Keratinocyte (primary cell): ENCODE measurements at regions not wholly inside any gene's neighbourhood (a gene's known extent, or its start where the extent isn't known, plus 50 kb on each side); places are given as distances from the start of the nearest gene placed in this dataset.

Experiments
- DNase-seq: peaks from one replicate; pipeline ENCODE4 v3.0.0-alpha.2; 2011; ENCODE audit warnings: low read depth, missing footprints, low spot score
- FAIRE-seq: peaks from 2 replicates; lab custom pipeline; 2011; peaks lifted over from hg19 to GRCh38; lab: Jason Lieb, UNC
- H2AFZ ChIP-seq: 2 replicates; pipeline ENCODE4 v1.6.0; 2012; ENCODE audit warnings: low read length, control low read depth, inconsistent platforms; ENCODE audit not compliant: control insufficient read depth
- H3K27ac ChIP-seq: 2 replicates; pipeline ENCODE4 v1.5.1; 2011; ENCODE audit warnings: low read length; ENCODE audit not compliant: control insufficient read depth, insufficient read depth
- H3K27me3 ChIP-seq: 3 replicates; pipeline ENCODE4 v1.6.0; 2011; ENCODE audit warnings: low read length; ENCODE audit not compliant: control insufficient read depth, insufficient read depth; ENCODE audit errors: extremely low read depth
- H3K36me3 ChIP-seq, 2 experiments: 2 replicates in 1 of 2; 3 replicates in 1 of 2; pipeline ENCODE4 v1.5.1; 2011; ENCODE audit warnings: low read length in 2 of 2, mild to moderate bottlenecking in 1 of 2; ENCODE audit not compliant: control insufficient read depth in 2 of 2, insufficient read depth in 2 of 2; ENCODE audit errors: extremely low read depth in 1 of 2
- H3K4me1 ChIP-seq: 3 replicates; pipeline ENCODE4 v1.5.1; 2011; ENCODE audit warnings: low read length; ENCODE audit not compliant: control insufficient read depth, insufficient read depth; ENCODE audit errors: extremely low read depth
- H3K4me2 ChIP-seq: 3 replicates; pipeline ENCODE4 v1.6.0; 2011; ENCODE audit warnings: low read depth, low read length; ENCODE audit not compliant: control insufficient read depth, insufficient read depth; ENCODE audit errors: extremely low read depth
- H3K4me3 ChIP-seq, 3 experiments: fragments of 200-600 bp in 1 of 3; sonication (generic) in 1 of 3; 2 replicates in 2 of 3; 3 replicates in 1 of 3; pipeline ENCODE4 v1.5.1; 2011 to 2016; ENCODE audit warnings: low read length in 3 of 3, mild to moderate bottlenecking in 3 of 3, control low read depth in 2 of 3, inconsistent platforms in 1 of 3, low read depth in 1 of 3, mixed read lengths in 1 of 3, mixed run types in 1 of 3, moderate library complexity in 1 of 3; ENCODE audit not compliant: control insufficient read depth in 2 of 3, insufficient read depth in 2 of 3; ENCODE audit errors: extremely low read depth in 1 of 3
- H3K79me2 ChIP-seq: 2 replicates; pipeline ENCODE4 v1.6.0; 2012; ENCODE audit warnings: low read length; ENCODE audit not compliant: control insufficient read depth, insufficient read depth
- H3K9ac ChIP-seq: 3 replicates; pipeline ENCODE4 v1.6.0; 2011; ENCODE audit warnings: low read length; ENCODE audit not compliant: control insufficient read depth, insufficient read depth; ENCODE audit errors: extremely low read depth
- H3K9me1 ChIP-seq: 3 replicates; pipeline ENCODE4 v1.6.0; 2011; ENCODE audit warnings: low read length; ENCODE audit not compliant: control insufficient read depth, insufficient read depth; ENCODE audit errors: extremely low read depth
- H3K9me3 ChIP-seq: 2 replicates; pipeline ENCODE4 v1.5.1; 2012; ENCODE audit warnings: low read depth, low read length; ENCODE audit not compliant: control insufficient read depth
- H4K20me1 ChIP-seq: 3 replicates; pipeline ENCODE4 v1.6.0; 2011; ENCODE audit warnings: low read length; ENCODE audit not compliant: control insufficient read depth, insufficient read depth; ENCODE audit errors: extremely low read depth
- EZH2 ChIP-seq: IDR thresholded peaks from one replicate; pipeline ENCODE4 v1.6.1; 2012; ENCODE audit warnings: inconsistent platforms, mild to moderate bottlenecking, low read length, moderate library complexity
- dilution Hi-C: fragments of 300-500 bp; cut with MboI; formaldehyde crosslinking; loops from one replicate; pipeline ENCODE4 v1.7.0; 2020; ENCODE audit warnings: low sequenced_read_pairs; ENCODE audit not compliant: extremely low pct_ligation_motif_present
- TF ChIP-seq, protein P1 (sequence below), 3 experiments: IDR thresholded peaks in 1 of 3; conservative IDR thresholded peaks in 1 of 3; optimal IDR thresholded peaks in 1 of 3; 2 replicates in 2 of 3; 3 replicates in 1 of 3; pipeline versions ENCODE3 to v1.5.1; 2011; ENCODE audit warnings: low read length in 3 of 3, mild to moderate bottlenecking in 3 of 3, moderate library complexity in 2 of 3, control low read depth in 1 of 3, inconsistent platforms in 1 of 3; ENCODE audit not compliant: insufficient read depth in 2 of 3; ENCODE audit errors: extremely low read depth in 1 of 3

DNA sequence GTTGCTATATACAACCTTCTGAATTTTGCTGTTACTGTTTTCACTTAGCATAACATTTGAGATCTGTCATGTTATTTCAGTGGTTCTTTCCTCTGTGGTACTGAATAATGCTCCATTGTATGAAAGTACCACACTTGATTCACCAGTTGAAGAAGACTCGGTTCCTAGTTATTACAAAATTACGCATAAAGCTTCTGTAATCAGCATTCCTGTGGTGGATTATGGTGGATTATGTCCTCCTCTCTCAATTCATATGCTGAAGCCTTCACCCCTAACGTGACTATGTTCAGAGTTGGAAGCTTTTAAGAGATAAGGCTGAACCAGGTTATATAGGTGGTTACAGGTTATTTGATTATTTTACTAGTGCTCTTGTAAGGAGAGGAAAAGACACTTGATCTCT, 2143.5 kb upstream of the AGA start:
- no peak overlapping the region for H2AFZ ChIP-seq
- H3K9me3 ChIP-seq, result no peaks in the 10 kb centered on the region
- DNase-seq (no peak), FAIRE-seq (no peak)
- H4K20me1 ChIP-seq, result no peaks in the 10 kb centered on the region
- no peak overlapping the region for H3K9ac ChIP-seq
- no peaks in the 10 kb centered on the region for H3K4me1 ChIP-seq
- H3K4me3 ChIP-seq, result no peak overlapping the region
- TF ChIP-seq EZH2, result no peak
- TF ChIP-seq, protein P1, sequence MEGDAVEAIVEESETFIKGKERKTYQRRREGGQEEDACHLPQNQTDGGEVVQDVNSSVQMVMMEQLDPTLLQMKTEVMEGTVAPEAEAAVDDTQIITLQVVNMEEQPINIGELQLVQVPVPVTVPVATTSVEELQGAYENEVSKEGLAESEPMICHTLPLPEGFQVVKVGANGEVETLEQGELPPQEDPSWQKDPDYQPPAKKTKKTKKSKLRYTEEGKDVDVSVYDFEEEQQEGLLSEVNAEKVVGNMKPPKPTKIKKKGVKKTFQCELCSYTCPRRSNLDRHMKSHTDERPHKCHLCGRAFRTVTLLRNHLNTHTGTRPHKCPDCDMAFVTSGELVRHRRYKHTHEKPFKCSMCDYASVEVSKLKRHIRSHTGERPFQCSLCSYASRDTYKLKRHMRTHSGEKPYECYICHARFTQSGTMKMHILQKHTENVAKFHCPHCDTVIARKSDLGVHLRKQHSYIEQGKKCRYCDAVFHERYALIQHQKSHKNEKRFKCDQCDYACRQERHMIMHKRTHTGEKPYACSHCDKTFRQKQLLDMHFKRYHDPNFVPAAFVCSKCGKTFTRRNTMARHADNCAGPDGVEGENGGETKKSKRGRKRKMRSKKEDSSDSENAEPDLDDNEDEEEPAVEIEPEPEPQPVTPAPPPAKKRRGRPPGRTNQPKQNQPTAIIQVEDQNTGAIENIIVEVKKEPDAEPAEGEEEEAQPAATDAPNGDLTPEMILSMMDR (optimal IDR thresholded peaks at IDR 0.05 in 1 of 3, IDR thresholded peaks at IDR 0.05 in 1 of 3, conservative IDR thresholded peaks at IDR 0.05 in 1 of 3; ENCODE audit: extremely low read depth in 1 of 3, insufficient read depth in 2 of 3, low read length in 3 of 3), result no peak
- H3K27ac ChIP-seq, result no peak overlapping the region
- H3K27me3 ChIP-seq, result no peaks in the 10 kb centered on the region
- no peaks in the 10 kb centered on the region for H3K36me3 ChIP-seq
- no peaks in the 10 kb centered on the region for H3K79me2 ChIP-seq
- H3K9me1 ChIP-seq, result no peaks in the 10 kb centered on the region
- dilution Hi-C loops, result no loop called here
- no peak overlapping the region for H3K4me2 ChIP-seq

DNA sequence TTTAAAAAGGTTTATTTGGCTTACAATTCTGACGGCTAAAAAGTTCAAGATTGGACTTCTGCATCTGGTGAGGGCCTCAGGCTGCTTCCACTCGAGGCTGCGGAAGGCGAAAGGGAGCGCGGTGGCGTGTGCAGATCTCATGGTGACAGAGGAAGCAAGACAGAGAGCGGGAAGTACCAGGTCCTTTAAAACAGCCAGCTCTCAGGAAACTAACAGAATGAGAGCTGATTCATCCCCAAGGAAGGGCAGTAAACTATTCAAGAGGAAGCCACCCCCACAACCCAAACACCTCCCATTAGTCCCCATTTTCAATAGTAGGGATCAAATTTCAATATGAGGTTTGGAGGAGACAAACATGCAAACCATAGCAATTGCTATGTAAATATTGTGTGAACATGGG, 2144.2 kb upstream of the AGA start:
- H3K9me1 ChIP-seq, result no peaks in the 10 kb centered on the region
- dilution Hi-C loops, result no loop called here
- H4K20me1 ChIP-seq, result no peaks in the 10 kb centered on the region
- H3K4me1 ChIP-seq, result no peaks in the 10 kb centered on the region
- no peaks in the 10 kb centered on the region for H3K9me3 ChIP-seq
- TF ChIP-seq, protein P1 (optimal IDR thresholded peaks at IDR 0.05 in 1 of 3, IDR thresholded peaks at IDR 0.05 in 1 of 3, conservative IDR thresholded peaks at IDR 0.05 in 1 of 3; ENCODE audit: extremely low read depth in 1 of 3, insufficient read depth in 2 of 3, low read length in 3 of 3), result no peak
- H3K27me3 ChIP-seq, result no peaks in the 10 kb centered on the region
- no peak overlapping the region for H3K4me3 ChIP-seq
- H2AFZ ChIP-seq, result no peak overlapping the region
- H3K36me3 ChIP-seq, result no peaks in the 10 kb centered on the region
- DNase-seq (no peak), FAIRE-seq (no peak)
- H3K9ac ChIP-seq, result no peak overlapping the region
- H3K4me2 ChIP-seq, result no peak overlapping the region
- no peak overlapping the region for H3K27ac ChIP-seq
- no peaks in the 10 kb centered on the region for H3K79me2 ChIP-seq
